Stimulated activated CD4-positive, alpha-beta T cell treated with anti-CD3 and anti-CD28 coated beads, TNF-alpha, amount 100 ng/mL, for 48 hours (primary cell): ENCODE measurements at regions not wholly inside any gene's neighbourhood (a gene's known extent, or its start where the extent isn't known, plus 50 kb on each side); places are given as distances from the start of the nearest gene placed in this dataset.

Experiments used
- DNase-seq, 3 donors: peaks; one replicate each; pipeline ENCODE4 v3.0.0-alpha.2; 2020; ENCODE audit warnings: low read depth in 3 of 3

- no peak for DNase-seq
Measured at GRCh38 chr5:109917154-109917546, 227.4 kb downstream of the MAN2A1 start.

GRCh38 chr5:109917966-109918365, 228.2 kb downstream of the MAN2A1 start:
- no peak for DNase-seq

- DNase-seq = no peak
Measured at GRCh38 chr5:109920736-109921135, 231.0 kb downstream of the MAN2A1 start.

- DNase-seq = peak in 1 of 3 donors; percentile 16
Measured at GRCh38 chr5:109921735-109922380, 232.1 kb downstream of the MAN2A1 start.

- DNase-seq = peak in 1 of 3 donors; percentile 15
Measured at GRCh38 chr5:109922381-109922995, 232.8 kb downstream of the MAN2A1 start.

- no peak for DNase-seq
Measured at GRCh38 chr5:109923205-109923604, 233.5 kb downstream of the MAN2A1 start.

- DNase-seq = no peak
Measured at GRCh38 chr5:109924237-109925107, 234.7 kb downstream of the MAN2A1 start.

- no peak for DNase-seq
Measured at GRCh38 chr5:109927639-109928038, 237.9 kb downstream of the MAN2A1 start.

GRCh38 chr5:109928046-109928445, 238.3 kb downstream of the MAN2A1 start:
- DNase-seq = no peak

- DNase-seq = no peak
Measured at GRCh38 chr5:109928811-109929210, 239.1 kb downstream of the MAN2A1 start.

- DNase-seq = no peak
Measured at GRCh38 chr5:109929376-109929775, 239.6 kb downstream of the MAN2A1 start.

GRCh38 chr5:109929911-109930310, 240.2 kb downstream of the MAN2A1 start:
- no peak for DNase-seq

- DNase-seq = no peak
Measured at GRCh38 chr5:109931049-109931780, 241.5 kb downstream of the MAN2A1 start.

GRCh38 chr5:109935833-109936490, 246.2 kb downstream of the MAN2A1 start:
- no peak for DNase-seq

- peak in 2 of 3 donors; percentile 34 to 39 for DNase-seq
Measured at GRCh38 chr5:109936996-109937395, 247.3 kb downstream of the MAN2A1 start.

- no peak for DNase-seq
Measured at GRCh38 chr5:109937951-109938350, 248.2 kb downstream of the MAN2A1 start.

- no peak for DNase-seq
Measured at GRCh38 chr5:109938453-109938852, 248.7 kb downstream of the MAN2A1 start.

GRCh38 chr5:109939116-109939682, 249.5 kb downstream of the MAN2A1 start:
- no peak for DNase-seq

GRCh38 chr5:109942646-109943045, 252.9 kb downstream of the MAN2A1 start:
- DNase-seq = no peak

GRCh38 chr5:109943701-109944235, 254.0 kb downstream of the MAN2A1 start:
- DNase-seq = no peak

- no peak for DNase-seq
Measured at GRCh38 chr5:109944461-109944860, 254.7 kb downstream of the MAN2A1 start.
